ENCODE measurements at regions not wholly inside any gene's neighbourhood (a gene's known extent, or its start where the extent isn't known, plus 50 kb on each side); places are given as distances from the start of the nearest gene placed in this dataset.
"Not testable (repeated sequence)": the region's sequence is repeated elsewhere in the genome, so short reads cannot be mapped to it uniquely, and the experiment has no call there.

- intact Hi-C loops (cut with DNase I); DNase-seq (ENCODE audit: low spot score): not testable (repeated sequence)
Measured at GRCh38 chr20:40911152-40911551, 117.5 kb upstream of the TOP1 start.

GRCh38 chr20:40913224-40914185 lies 115.1 kb upstream of the TOP1 start:
- intact Hi-C loops (cut with DNase I) = no loop called here
- no peak for DNase-seq (ENCODE audit: low spot score)

GRCh38 chr20:40915756-40916155 lies 112.9 kb upstream of the TOP1 start:
- no peak for DNase-seq (ENCODE audit: low spot score)
- intact Hi-C loops (cut with DNase I) = no loop called here

- intact Hi-C loops (cut with DNase I) = no loop called here
Measured at GRCh38 chr20:40916276-40916675, 112.3 kb upstream of the TOP1 start.

GRCh38 chr20:40920291-40920690 lies 108.3 kb upstream of the TOP1 start:
- intact Hi-C loops (cut with DNase I) = loop anchor here in 1 of 2 donors (5.0 kb wide), 1 partner anchor 1638 kb away; no protein-coding TSS in a partner anchor
- no peak for DNase-seq (ENCODE audit: low spot score)

More at GRCh38 chr20:40916276-40916675, 112.3 kb upstream of the TOP1 start:
- no peak for DNase-seq (ENCODE audit: low spot score)

- intact Hi-C loops (cut with DNase I) = loop anchor here in 1 of 2 donors (5.0 kb wide), 1 partner anchor 1641 kb away; no protein-coding TSS in a partner anchor
- no peak for DNase-seq (ENCODE audit: low spot score)
Measured at GRCh38 chr20:40922865-40923264, 105.8 kb upstream of the TOP1 start.

- no peak for DNase-seq (ENCODE audit: low spot score)
- intact Hi-C loops (cut with DNase I) = no loop called here
Measured at GRCh38 chr20:40925829-40926510, 102.7 kb upstream of the TOP1 start.

GRCh38 chr20:40926928-40927327 lies 101.7 kb upstream of the TOP1 start:
- DNase-seq (ENCODE audit: low spot score) = no peak
- intact Hi-C loops (cut with DNase I) = no loop called here

- DNase-seq (ENCODE audit: low spot score) = no peak
- intact Hi-C loops (cut with DNase I) = no loop called here
Measured at GRCh38 chr20:40930561-40930960, 98.1 kb upstream of the TOP1 start.

- DNase-seq (ENCODE audit: low spot score) = no peak
- intact Hi-C loops (cut with DNase I) = no loop called here
Measured at GRCh38 chr20:40931410-40932044, 97.1 kb upstream of the TOP1 start.

GRCh38 chr20:40932436-40932835 lies 96.2 kb upstream of the TOP1 start:
- no peak for DNase-seq (ENCODE audit: low spot score)

GRCh38 chr20:40933758-40934157 lies 94.9 kb upstream of the TOP1 start:
- intact Hi-C loops (cut with DNase I) = no loop called here
- DNase-seq (ENCODE audit: low spot score) = no peak

More at GRCh38 chr20:40932436-40932835, 96.2 kb upstream of the TOP1 start:
- intact Hi-C loops (cut with DNase I) = no loop called here

GRCh38 chr20:40938020-40938419 lies 90.6 kb upstream of the TOP1 start:
- intact Hi-C loops (cut with DNase I) = no loop called here
- DNase-seq (ENCODE audit: low spot score) = no peak

- DNase-seq (ENCODE audit: low spot score) = no peak
- intact Hi-C loops (cut with DNase I) = no loop called here
Measured at GRCh38 chr20:40939667-40940066, 89.0 kb upstream of the TOP1 start.

- intact Hi-C loops (cut with DNase I) = no loop called here
- DNase-seq (ENCODE audit: low spot score) = no peak
Measured at GRCh38 chr20:40941133-40941610, 87.5 kb upstream of the TOP1 start.

- intact Hi-C loops (cut with DNase I) = no loop called here
- DNase-seq (ENCODE audit: low spot score) = no peak
Measured at GRCh38 chr20:40942006-40942405, 86.6 kb upstream of the TOP1 start.

- intact Hi-C loops (cut with DNase I) = no loop called here
- no peak for DNase-seq (ENCODE audit: low spot score)
Measured at GRCh38 chr20:40942775-40943174, 85.8 kb upstream of the TOP1 start.

- intact Hi-C loops (cut with DNase I) = no loop called here
- no peak for DNase-seq (ENCODE audit: low spot score)
Measured at GRCh38 chr20:40943591-40943990, 85.0 kb upstream of the TOP1 start.

GRCh38 chr20:40945189-40945588 lies 83.4 kb upstream of the TOP1 start:
- no peak for DNase-seq (ENCODE audit: low spot score)
- intact Hi-C loops (cut with DNase I) = no loop called here

Data from posterior vena cava (tissue), 2 donors.